HG03432 (cell line): ENCODE measurements at regions not wholly inside any gene's neighbourhood (a gene's known extent, or its start where the extent isn't known, plus 50 kb on each side); places are given as distances from the start of the nearest gene placed in this dataset.

ENCODE experiments used
- ATAC-seq: cut with Tn5 transposase; IDR thresholded peaks from one replicate; pipeline ENCODE4 v1.9.1; 2021; ENCODE audit warnings: mild to moderate bottlenecking, moderate library complexity; ENCODE audit not compliant: unreplicated experiment

DNA sequence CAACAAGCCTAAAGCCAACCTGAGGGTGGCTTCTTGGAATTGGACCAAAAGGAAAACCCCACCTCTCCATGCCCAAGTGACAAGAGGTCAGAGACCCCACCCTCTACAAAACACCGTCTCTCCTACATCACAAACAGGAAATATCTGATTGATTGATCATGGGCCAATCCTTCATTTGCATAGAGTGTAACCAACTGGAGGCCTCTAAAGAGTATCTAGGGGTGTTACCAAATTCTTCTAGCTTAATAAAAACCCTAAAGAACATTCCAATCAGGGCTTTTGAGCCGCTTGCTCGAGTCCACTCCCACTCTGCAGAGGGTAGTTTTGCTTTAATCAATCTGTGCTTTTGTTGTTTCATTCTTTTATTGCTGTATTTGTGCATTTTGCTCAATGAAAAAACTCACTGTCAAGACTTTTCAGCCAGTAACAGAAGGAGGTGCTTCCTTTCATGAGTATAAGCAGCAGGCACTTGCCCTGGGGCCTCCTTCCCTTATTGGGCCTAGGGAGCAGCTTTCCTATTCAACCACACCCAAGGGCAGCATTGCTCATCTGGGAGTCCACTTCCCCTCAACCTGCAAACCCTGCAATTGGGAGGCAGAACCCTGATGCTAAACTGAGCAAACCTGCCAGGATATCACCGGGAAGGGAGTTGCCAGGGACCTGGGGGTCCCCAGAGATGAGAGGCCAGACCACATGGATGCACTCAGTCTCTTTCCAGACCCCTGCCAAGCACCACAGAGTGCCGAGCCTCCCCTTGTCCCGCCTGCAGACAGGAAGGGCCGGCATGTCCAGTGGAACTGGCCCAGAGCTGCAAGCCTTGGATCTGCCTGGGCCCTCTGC lies 154.3 kb upstream of the VSTM2B start:
- no peak for ATAC-seq

DNA sequence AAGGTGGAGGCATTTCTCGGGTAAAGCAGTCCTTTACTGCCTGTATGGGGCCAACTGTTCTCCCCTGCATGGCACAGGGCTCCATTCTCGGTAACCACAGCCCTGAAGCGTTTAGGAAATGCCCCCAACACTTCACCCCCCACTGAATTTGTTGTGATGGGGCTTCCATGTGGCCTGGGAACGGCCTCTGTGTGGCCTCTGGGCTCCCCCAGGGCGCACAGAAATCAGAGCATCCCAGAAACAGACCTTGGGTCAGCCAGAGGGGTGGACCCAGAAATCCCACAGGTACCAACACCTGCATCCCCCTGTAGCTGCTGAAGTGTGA lies 153.7 kb upstream of the VSTM2B start:
- ATAC-seq = no peak

DNA sequence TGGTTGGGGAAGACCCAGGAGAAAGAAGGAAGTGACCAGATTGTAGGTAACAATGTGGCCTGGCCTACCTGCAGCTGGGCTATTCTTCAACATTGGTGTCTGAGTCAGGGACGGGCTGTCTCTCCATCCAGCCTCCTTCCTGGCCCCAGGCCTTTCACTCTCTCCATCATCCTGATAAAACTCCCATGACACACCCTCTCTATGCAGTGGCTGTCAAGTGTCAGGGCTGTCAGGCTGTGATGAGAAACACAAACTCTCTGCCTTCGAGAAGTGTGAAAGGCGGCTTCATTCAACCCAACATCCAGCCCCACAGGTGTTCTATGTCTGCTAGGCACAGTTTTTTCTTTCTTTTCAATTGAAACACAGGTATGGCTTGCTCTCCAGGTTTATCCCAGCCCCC lies 153.3 kb upstream of the VSTM2B start:
- ATAC-seq = no peak

DNA sequence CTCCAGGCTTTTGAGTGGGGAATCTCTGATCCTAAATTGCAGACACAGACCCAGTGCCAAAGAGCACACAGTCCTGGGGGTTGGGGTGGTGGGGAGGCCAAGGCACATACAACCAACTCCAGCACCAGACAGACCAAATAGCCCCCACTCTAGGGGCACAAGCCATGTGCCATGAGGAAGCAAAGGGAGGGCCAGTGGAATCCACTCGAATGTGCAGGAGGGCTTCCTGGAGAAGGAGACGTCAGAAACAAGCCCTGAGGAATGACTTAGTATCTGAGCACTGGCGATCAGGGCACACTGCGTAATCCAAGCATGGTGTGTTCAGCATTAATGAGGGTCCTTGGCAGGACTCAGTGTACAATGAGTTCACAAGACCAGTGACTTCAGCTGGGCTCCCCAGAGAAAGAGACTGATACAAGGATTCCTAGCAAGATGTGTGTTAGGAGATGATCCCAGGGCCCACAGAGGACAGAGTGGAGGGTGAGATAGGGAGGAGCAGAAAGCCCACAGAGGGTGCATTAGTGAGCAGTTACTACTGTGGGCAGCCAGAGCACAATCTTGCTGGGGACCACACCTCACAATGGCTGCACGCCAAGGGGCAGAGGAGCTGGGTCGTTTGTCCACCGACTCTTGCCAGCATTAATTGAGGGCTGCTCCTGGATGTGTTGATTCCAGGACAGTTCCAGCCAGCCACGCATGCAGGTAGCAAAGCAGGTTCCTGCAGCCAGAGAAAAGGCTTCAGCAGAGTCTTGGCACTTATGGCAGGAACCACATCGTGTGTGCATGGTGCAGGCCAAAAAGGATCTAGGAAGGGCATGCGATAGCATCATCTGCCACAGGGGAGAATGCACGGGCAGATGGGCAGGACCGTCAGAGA lies 152.6 kb upstream of the VSTM2B start:
- ATAC-seq = no peak

DNA sequence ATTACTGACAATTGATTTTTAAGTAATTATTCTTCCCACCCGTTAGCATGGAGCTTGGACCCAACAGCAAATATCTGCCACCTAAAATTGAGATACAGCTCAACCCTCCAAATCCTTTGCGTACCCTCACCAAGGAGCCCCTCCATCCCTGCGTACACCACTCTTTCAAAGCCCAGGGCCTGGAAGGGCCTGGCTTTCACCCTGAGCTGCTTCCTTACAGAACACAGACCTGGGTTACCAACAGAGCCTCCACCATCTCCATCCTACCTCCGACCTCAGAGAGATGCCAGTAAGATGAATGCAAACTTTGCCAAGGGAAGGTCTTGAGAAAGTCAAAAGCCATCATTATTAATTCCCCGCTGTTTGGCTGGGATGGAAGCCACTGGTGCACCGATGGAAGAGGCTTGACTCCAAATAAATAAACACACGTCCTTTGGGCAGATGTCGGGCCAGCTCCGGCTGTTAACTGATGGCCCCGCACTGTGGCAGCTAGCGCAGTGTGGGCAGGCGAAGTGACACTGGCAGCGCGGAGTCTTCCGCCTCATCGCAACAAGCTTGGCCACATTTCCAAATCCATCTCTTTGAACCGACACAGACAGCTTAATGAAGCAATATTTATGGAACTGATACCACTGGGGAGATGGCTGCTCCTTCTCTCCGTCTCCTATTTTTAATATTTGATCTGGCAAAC lies 150.2 kb upstream of the VSTM2B start:
- no peak for ATAC-seq

DNA sequence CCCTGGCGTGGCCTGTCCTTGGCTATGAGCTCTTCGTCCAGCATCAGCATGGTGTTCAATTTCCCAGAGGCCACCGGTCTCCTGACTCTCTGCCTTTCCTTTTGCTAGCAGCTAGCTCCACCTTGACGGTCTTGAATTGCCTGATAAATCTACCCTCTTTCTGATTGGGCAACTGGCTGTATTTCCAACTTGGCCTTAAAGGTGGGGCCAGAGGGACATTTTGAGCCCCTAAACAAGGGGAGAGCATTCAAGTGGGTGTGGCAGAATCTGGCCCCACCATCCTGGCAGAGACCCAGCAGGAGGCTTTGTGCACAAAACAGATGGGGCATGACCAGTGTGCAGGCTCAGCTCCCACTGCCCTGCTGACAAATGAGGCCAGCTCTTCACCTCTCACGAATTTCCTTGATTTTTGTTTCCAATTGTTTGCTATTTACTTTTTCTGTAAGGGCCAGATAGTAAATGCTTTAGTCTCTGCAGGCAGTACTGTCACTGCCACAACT lies 148.9 kb upstream of the VSTM2B start:
- no peak for ATAC-seq

DNA sequence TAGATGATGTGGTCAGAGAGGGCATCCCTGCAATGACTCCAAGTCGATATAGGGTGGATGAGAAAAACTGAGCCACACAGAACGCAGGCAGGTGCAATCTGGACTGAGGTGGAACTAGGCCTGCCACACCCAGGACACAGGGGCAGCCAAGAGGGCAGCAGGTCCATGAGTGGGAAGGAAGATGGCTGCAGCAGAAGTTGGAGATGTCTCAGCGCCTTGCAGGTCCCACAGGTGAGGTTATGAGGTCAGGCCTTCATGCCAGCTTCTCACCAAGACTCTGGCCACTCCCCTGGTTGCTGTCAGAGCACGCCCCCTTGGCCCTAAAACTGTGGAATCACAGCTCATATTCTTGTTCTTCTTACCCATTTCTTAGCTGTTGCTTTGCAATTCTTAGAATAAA lies 147.7 kb upstream of the VSTM2B start:
- ATAC-seq = no peak

DNA sequence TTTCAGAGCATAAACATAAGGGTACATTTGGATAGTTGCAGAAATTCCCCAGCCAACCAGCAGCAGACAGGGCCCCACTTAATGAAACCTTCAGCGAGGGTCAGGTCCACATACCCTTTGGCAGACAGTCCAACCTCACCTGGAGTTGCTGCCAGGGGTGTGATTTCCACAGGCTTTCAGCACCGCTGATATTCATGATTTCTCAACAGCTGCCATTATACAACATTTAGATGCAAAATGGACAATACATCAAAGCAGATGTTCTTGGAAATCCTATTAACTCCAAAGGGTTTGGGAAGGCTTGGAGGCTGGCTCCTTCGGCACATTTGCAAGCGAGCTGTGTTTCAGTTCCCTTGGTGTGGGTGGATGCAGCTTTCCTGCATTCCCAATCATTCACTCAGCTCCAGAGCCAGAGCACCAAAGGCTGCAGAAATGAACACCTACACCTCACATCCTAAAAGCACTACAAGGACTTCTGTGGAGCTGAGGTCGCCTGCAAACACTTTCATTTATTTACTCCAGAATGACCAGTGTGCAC lies 147.2 kb upstream of the VSTM2B start:
- no peak for ATAC-seq

DNA sequence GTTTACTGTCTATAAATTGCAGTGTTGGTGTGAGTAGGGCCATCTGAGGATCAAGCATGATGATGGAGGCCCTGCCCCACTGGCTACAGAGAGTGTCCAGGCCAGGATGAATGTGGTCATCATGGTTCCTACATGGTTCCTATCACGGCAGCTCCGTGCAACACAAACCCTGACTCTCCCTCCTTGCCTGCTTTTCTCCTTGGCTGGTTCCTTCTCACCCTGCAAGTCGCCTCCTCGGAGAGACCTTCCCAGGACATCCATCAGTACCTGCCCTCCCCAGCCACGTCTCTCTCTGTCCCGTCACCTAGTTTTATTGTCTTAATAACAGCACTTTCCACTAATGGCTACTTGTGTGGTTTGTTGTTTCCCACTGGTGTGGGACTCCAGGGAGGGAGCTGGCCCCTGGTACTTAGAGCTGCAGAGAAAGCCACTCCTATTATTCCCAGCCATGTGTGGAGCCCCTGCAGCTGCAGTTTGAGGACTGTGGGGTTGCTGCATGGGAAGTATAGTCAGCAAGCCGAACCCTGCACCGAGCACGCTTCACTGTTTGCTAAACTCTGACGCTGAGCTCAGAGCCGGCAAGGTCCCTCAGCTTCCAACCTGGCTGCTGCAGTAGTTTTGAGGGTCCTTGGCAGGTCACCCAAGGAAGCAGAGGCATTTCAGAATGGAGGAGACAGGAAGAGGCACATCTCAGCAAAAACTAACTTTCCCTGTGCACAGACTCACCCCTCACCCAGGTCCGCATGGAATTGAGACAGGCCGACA lies 146.4 kb upstream of the VSTM2B start:
- no peak for ATAC-seq

DNA sequence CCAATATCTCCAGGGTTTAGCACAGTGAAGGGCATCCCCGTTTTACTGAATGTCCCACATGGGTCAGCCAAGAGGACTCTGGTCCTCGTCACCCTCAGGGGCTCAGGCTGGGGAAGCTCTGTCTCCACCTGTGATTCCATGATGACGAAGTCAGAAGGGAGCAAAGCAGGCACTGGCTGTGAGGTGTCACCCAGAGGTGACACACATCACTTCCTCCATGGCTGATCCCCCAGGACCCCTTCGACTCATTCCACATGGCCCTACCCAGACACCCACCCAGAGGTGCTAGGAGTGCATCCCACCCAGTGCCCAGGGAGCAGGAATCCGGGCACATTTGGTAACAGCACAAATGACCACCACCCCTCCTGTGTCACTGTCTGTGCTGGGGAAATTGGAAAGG lies 145.2 kb upstream of the VSTM2B start:
- ATAC-seq = no peak

DNA sequence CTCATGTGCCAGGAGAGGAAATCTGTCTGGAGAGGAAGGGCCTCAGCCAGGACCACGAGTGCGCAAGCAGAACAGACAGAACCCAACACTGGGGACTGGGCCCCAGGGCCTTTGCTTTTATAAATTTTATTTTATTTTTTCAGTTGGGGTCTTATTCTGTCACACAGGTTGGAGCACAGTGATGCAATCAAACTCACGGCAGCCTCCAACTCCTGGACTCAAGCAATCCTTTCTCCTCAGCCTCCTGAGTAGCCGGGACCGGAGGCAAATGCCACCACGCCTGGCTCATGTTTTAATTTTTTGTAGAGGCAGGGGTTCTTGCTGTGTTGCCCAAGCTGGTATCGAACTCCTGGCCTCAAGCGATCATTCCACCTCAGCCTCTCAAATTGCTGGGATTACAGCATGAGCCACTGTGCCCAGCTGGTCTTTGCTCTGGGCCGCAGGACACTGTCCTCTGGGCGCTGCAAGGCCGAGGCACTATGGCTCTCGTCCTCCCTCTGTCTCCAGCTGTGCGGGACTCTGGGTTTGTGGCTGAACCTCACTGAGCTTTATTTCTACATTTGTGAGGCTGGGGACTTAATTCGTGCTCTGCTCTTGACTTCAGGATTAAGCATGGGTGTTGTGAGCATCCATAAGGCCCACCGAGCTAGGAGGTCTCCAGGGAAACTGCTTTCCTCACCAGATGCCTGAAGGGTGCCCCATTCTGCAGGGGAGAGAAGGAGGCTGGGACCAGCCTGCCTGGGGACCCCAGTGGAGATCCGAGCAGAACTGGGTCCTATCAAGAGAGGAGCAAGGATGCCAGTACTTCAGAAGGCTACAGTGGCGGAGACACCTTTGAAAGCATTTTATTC lies 144.2 kb upstream of the VSTM2B start:
- no peak for ATAC-seq

DNA sequence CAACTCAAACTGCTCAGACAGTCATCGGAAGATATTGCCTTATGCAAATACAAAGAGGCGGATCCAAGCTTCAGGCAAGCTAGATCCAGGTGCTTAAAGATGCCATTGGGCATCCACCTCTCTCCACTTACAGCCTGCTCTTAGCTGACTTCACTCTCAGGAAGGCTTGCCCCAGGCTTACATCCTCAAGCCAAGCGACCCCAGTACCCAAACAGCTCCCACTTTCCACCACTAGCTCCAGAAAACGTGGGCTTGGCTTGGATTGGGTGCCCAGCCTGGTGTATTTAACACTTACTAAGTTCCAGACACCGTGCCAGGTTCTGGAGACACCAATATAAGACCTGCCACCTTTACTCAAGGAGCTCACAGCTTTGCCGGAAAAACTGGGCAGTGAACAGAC lies 142.1 kb upstream of the VSTM2B start:
- ATAC-seq = no peak

DNA sequence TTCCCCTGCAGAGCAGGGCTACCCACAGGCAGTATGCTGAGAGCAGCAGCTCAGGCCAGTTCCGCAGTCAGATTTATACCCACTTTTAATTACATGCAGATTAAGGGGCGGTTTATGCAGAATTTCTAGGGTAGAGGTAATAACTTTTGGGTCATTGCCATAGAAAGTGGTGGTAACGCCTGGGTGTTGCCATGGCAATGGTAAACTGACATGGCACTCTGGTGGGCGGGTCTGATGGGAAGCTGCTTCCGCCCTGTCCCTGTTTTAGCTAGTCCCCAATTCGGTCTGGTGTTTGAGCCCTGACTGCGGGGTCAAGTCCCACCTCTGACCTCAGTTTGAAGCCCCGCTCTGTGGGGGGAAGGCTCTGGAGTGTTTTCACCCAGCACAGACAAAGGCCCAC lies 141.1 kb upstream of the VSTM2B start:
- ATAC-seq = no peak

DNA sequence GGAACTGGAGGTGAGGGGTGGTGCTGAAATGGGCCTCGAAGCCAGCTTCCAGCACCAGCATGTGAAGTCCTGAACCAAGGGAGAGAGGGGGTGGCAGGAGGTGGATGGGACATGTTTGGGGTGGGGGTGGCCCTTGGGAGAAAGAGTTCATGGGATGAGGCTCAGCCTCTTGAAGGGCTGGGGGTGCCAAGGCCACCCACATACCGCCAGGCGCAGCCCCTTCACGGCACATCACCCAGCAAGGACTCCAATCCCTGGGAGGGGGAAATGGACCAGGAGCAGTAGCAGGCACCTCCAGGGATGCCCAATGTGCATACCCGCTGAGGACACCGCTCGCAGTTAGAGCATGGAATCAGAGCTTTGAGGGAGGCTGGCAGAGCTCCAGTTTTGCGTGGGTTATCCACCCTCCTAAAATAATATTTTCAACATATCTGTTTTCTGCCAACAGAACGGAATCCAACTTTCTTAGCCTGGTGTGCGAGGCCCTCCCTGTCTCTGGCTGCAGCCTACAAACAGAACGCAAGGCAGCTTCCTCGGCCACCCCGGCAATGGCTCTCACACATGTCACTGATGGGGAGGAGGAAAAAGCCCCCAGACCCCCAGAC lies 140.5 kb upstream of the VSTM2B start:
- no peak for ATAC-seq

DNA sequence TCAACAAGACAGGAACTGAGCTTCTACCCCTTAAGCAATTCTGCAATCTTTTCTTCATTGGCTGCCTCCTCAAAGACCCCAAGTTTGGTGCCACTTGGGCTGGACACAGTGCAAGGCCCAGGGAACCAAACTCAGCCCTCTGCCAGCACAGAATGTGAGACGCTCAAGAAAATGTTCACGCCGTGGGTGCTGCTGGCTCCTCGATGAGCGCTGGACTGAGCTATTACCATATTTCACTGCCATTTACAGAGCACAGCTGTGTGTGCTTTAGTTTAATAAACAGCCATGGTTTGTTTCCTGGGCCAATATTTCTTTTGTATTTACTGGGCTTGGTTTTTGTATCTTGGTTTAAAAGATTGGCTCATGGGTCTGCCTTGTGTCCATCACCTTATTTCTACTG lies 138.8 kb upstream of the VSTM2B start:
- no peak for ATAC-seq

DNA sequence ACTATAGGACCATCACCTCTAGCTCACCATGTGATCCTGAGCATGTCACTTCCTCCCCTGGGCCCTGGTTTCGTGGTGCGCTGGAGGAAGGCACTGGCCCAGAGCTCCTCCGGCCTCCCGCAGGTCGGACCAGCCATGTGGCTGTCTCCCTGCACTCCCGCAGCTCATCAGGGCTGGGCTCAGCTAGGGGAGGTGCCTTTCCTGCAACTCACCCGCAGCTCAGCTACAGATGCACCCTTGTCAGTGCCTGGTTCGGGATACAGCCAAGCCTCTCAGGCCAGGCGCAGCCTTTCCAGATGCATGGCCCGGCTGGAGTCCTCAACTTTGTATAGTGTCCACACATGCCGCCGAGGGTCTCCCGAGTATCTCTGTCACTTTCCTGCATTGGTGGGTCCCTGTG lies 138.2 kb upstream of the VSTM2B start:
- no peak for ATAC-seq

DNA sequence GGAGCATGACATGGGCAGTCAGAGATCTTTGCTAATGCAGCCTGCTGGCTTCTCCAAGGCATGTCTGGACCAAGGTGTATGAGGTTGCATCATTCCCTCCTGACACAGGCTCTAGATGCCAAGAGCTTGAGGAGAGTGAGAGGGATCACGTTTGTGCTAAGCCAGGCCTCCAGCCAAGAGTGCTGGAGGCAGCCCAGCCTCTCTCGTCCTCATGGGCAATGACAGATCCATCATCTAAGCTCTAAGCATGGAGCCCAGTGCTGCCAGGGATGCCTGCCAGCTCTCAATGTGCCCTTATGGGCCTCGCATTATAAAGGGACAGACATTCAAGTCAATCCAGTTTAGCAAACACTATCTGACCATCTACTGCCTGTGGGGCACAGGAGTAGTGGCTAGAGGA lies 136.3 kb upstream of the VSTM2B start:
- ATAC-seq = no peak

DNA sequence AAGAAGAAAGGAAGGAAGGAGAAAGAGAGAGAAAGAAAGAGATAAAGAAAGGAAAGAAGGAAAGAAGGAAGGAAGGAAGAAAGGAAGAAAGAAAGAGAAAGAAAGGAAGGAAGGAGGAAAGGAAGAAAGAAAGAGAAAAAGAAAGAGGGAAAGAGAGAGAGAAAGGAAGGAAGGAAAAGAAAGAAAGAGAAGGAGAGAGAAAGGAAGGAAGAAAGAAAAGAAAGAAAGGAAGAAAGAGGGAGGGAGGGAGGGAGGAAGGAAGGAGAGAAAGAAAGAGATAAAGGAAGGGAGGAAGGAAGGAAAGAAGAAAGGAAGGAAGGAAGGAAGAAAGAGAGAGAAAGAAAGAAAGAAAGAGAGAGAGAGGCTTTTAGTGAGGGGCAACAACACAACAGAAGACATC lies 135.1 kb upstream of the VSTM2B start:
- ATAC-seq = no peak

DNA sequence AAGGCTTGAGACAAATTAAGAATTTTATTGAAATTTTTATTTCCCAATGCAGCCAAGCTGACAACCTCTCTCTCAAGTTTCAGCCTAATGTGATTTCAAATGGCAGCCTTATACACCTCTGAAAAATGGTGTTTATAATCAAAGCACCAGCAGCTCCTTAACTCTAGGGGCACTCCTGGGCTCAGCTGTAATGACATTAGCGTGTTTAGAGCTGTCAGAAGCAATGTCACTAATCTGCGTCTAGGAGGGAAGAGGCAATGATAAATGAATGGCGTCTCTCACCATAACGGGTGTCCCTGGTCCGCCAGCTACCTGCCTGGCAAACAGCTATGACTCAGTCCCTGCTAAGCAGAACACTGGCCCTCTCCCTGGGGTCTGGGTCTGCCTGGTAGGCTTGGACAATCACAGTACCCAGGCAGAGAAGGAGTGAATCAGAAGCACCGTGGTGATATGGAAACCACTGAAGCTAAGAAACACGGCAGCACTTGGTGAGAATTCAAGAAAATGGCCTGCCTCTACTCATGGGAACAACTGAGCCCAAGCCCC lies 131.8 kb upstream of the VSTM2B start:
- no peak for ATAC-seq
